ENCODE measurements at regions not wholly inside any gene's neighbourhood (a gene's known extent, or its start where the extent isn't known, plus 50 kb on each side); places are given as distances from the start of the nearest gene placed in this dataset.

DNA sequence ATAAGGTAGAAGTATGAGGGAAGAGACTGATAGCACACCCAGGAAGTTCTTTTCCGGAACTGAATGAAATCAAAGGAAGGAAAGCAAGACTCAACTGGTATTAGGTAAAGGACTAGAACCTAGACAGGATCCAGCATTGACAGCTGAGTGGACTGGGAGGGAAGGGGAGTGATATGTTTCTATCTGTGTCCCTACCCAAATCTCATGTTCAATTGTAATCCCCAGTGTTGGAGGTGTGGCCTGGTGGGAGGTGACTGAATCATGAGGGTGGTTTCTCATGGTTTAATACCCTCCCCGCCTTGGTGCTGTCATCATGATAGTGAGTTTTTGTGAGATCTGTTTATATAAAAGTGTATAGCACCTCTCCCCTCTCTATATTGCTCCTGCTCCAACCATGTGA lies 415.9 kb upstream of the KCNMB2 start:
- Histone ChIP-seq H3K9me3 (no peaks in the 10 kb centered on the region), H3K4me3 (ENCODE audit: low read depth in 1 of 2, low read length in 1 of 2) (no peak overlapping the region), H3K4me1 (ENCODE audit: control insufficient read depth in 1 of 2, insufficient read depth in 1 of 2, low read depth in 1 of 2, low read length in 1 of 2) (no peaks in the 10 kb centered on the region), H3K27ac (no peak overlapping the region), H3K27me3 (no peaks in the 10 kb centered on the region), H3K36me3 (no peaks in the 10 kb centered on the region)
- TF ChIP-seq, protein P1, sequence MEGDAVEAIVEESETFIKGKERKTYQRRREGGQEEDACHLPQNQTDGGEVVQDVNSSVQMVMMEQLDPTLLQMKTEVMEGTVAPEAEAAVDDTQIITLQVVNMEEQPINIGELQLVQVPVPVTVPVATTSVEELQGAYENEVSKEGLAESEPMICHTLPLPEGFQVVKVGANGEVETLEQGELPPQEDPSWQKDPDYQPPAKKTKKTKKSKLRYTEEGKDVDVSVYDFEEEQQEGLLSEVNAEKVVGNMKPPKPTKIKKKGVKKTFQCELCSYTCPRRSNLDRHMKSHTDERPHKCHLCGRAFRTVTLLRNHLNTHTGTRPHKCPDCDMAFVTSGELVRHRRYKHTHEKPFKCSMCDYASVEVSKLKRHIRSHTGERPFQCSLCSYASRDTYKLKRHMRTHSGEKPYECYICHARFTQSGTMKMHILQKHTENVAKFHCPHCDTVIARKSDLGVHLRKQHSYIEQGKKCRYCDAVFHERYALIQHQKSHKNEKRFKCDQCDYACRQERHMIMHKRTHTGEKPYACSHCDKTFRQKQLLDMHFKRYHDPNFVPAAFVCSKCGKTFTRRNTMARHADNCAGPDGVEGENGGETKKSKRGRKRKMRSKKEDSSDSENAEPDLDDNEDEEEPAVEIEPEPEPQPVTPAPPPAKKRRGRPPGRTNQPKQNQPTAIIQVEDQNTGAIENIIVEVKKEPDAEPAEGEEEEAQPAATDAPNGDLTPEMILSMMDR (IDR thresholded peaks at IDR 0.05): no peak

DNA sequence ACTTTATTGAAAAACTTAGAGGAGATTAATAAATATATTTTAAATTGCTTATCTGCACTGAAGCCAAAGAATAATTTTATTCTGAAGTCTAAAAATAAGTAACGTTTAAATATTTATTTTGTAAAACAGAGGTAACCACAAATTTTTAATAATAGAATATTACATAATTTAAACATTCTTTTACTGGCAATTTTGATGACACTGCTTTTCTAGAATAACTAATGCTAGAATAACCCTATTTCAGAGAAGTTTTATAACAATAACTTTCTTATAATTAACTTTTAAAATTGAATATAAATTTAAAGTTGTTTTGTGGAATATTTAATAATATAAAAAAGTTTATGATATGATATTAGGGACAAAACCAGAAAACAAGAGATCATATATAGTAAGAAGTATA lies 409.6 kb upstream of the KCNMB2 start:
- Histone ChIP-seq H3K27ac (no peak overlapping the region), H3K4me1 (ENCODE audit: control insufficient read depth in 1 of 2, insufficient read depth in 1 of 2, low read depth in 1 of 2, low read length in 1 of 2) (no peaks in the 10 kb centered on the region), H3K4me3 (ENCODE audit: low read depth in 1 of 2, low read length in 1 of 2) (no peak overlapping the region), H3K9me3 (no peaks in the 10 kb centered on the region), H3K27me3 (no peaks in the 10 kb centered on the region), H3K36me3 (no peaks in the 10 kb centered on the region)
- TF ChIP-seq, protein P1 (IDR thresholded peaks at IDR 0.05): no peak

DNA sequence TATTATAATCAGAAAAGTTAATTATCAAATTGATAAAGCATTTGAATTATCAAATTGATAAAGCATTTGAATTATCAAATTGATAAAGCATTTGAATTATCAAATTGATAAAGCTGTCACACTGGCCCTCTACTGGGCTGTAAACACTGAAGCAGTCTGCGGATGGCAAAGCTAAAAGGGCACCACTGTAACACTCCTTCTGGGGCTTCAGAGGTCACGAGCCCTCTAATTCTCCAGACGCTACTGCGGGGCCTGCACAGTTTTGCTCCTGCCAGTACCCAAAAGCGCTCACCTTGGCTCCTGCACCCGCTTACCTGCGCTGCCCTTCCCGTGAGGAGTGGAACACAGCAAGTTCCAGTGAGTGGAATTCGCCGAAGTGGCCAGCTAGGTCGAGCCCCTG lies 409.0 kb upstream of the KCNMB2 start:
- TF ChIP-seq, protein P1 (IDR thresholded peaks at IDR 0.05): no peak
- Histone ChIP-seq H3K27ac (no peak overlapping the region), H3K36me3 (no peaks in the 10 kb centered on the region), H3K4me1 (ENCODE audit: control insufficient read depth in 1 of 2, insufficient read depth in 1 of 2, low read depth in 1 of 2, low read length in 1 of 2) (no peaks in the 10 kb centered on the region), H3K9me3 (no peaks in the 10 kb centered on the region), H3K4me3 (ENCODE audit: low read depth in 1 of 2, low read length in 1 of 2) (no peak overlapping the region), H3K27me3 (no peaks in the 10 kb centered on the region)

DNA sequence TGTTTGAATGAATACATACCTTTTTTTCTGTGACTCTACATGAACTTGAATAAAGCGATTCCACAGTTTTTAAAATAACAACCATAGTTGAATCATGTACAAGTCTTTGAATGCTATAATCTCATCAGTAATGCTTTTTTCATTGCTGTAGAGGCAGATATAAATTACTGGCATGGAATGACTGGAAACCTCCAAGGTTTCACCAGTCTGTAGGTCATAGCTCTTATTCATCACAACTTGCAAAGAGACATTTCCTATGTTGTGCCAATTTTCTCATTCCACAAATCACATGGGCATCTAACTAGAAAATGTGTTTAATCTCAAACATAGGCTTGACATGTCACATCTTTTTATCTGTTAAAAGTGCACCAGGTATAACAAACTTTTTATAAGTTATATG lies 407.1 kb upstream of the KCNMB2 start:
- Histone ChIP-seq H3K4me1 (ENCODE audit: control insufficient read depth in 1 of 2, insufficient read depth in 1 of 2, low read depth in 1 of 2, low read length in 1 of 2) (no peaks in the 10 kb centered on the region), H3K9me3 (no peaks in the 10 kb centered on the region), H3K27ac (no peak overlapping the region), H3K27me3 (no peaks in the 10 kb centered on the region), H3K4me3 (ENCODE audit: low read depth in 1 of 2, low read length in 1 of 2) (no peak overlapping the region), H3K36me3 (no peaks in the 10 kb centered on the region)
- TF ChIP-seq, protein P1 (IDR thresholded peaks at IDR 0.05): no peak

- Histone ChIP-seq H3K36me3 (no peaks in the 10 kb centered on the region), H3K4me3 (ENCODE audit: low read depth in 1 of 2, low read length in 1 of 2) (no peak overlapping the region), H3K9me3 (no peaks in the 10 kb centered on the region), H3K4me1 (ENCODE audit: control insufficient read depth in 1 of 2, insufficient read depth in 1 of 2, low read depth in 1 of 2, low read length in 1 of 2) (no peaks in the 10 kb centered on the region), H3K27me3 (no peaks in the 10 kb centered on the region), H3K27ac (no peak overlapping the region)
- TF ChIP-seq, protein P1 (IDR thresholded peaks at IDR 0.05): no peak
Observed at GRCh38 chr3:178131801-178132200, 404.4 kb upstream of the KCNMB2 start.

DNA sequence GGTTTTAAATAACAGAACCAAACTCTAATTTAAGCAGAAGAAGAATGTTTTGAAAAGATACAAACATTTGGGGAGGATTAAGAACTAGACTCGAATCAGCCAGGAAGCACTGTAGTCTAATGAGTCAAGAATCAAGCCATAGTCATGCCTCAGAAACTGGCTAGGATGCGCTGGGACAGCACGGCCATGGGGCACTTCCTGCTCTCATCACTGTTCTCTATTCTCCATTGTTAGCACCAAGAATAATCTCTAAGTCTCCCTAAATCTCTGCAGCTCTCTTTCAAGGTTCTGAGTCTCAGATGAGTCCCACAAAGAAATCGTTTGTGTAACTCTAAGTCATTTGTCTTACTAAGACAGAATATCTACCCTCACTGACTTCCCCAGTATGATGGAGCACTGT lies 399.0 kb upstream of the KCNMB2 start:
- H3K27ac ChIP-seq: no peak overlapping the region
- H3K27me3 ChIP-seq: no peaks in the 10 kb centered on the region
- H3K36me3 ChIP-seq: no peaks in the 10 kb centered on the region
- H3K4me1 ChIP-seq (ENCODE audit: control insufficient read depth in 1 of 2, insufficient read depth in 1 of 2, low read depth in 1 of 2, low read length in 1 of 2): no peaks in the 10 kb centered on the region
- H3K4me3 ChIP-seq (ENCODE audit: low read depth in 1 of 2, low read length in 1 of 2): no peak overlapping the region
- H3K9me3 ChIP-seq: no peaks in the 10 kb centered on the region
- TF ChIP-seq, protein P1 (IDR thresholded peaks at IDR 0.05): no peak
